GM13976 (cell line): ENCODE measurements at regions not wholly inside any gene's neighbourhood (a gene's known extent, or its start where the extent isn't known, plus 50 kb on each side); places are given as distances from the start of the nearest gene placed in this dataset.

Experiments used
- DNase-seq: peaks from one replicate; pipeline ENCODE4 v3.0.0; 2012; ENCODE audit warnings: low spot score
- in situ Hi-C: fragments of 300-500 bp; cut with MboI; formaldehyde crosslinking; loops from one replicate; pipeline ENCODE4 v1.12.0; 2022; ENCODE audit warnings: low sequenced_read_pairs, mixed read lengths, inconsistent platforms; ENCODE audit not compliant: unreplicated experiment
- TF ChIP-seq, protein P1 (sequence below): IDR thresholded peaks from 2 replicates; pipeline ENCODE4 v1.5.1; 2012; ENCODE audit warnings: borderline replicate concordance, mild to moderate bottlenecking; ENCODE audit not compliant: insufficient read depth; ENCODE audit errors: extremely low read depth, missing control alignments, control extremely low read depth

DNA sequence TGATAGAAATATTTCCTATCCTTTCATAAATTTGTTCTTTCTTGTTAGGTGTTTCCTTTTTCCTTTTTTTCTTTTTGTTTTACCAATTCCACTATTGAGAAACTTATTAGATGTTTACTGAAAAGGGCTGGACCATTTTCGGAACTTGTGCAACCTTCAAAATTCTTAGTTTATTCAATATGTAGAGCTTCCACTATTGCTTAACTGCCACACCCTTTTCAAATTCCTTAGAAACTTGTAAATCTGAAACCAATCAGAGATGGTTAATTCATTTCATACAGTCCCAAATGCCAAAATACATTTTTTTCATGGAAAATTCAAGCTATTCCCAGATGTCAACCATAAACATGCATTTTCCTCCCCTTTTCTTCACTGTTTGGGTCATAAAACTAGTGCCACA, 66.1 kb upstream of the SLC39A8 start:
- TF ChIP-seq, protein P1, sequence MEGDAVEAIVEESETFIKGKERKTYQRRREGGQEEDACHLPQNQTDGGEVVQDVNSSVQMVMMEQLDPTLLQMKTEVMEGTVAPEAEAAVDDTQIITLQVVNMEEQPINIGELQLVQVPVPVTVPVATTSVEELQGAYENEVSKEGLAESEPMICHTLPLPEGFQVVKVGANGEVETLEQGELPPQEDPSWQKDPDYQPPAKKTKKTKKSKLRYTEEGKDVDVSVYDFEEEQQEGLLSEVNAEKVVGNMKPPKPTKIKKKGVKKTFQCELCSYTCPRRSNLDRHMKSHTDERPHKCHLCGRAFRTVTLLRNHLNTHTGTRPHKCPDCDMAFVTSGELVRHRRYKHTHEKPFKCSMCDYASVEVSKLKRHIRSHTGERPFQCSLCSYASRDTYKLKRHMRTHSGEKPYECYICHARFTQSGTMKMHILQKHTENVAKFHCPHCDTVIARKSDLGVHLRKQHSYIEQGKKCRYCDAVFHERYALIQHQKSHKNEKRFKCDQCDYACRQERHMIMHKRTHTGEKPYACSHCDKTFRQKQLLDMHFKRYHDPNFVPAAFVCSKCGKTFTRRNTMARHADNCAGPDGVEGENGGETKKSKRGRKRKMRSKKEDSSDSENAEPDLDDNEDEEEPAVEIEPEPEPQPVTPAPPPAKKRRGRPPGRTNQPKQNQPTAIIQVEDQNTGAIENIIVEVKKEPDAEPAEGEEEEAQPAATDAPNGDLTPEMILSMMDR, result no peak
- DNase-seq, result no peak
- in situ Hi-C loops, result no loop called here

DNA sequence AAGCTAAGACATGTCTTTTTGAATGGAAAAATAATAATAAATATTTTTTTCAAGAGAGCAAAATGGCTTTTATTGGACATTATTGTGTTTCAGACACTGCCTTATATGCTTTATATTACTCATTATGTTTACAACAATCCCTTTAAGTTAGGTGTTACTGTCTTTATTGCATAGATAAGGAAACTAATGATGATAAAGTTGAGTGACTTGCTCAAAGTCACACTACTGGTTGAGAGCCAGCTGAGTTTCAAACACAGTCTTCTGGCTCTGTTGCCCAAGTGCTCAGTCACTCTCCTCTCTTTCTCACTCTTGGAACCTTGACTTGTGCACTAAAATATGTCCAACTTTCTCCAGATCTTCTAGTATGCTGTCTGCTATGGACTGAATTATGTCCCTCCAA, 71.5 kb upstream of the SLC39A8 start:
- in situ Hi-C loops, result no loop called here
- DNase-seq, result no peak
- TF ChIP-seq, protein P1, result no peak

DNA sequence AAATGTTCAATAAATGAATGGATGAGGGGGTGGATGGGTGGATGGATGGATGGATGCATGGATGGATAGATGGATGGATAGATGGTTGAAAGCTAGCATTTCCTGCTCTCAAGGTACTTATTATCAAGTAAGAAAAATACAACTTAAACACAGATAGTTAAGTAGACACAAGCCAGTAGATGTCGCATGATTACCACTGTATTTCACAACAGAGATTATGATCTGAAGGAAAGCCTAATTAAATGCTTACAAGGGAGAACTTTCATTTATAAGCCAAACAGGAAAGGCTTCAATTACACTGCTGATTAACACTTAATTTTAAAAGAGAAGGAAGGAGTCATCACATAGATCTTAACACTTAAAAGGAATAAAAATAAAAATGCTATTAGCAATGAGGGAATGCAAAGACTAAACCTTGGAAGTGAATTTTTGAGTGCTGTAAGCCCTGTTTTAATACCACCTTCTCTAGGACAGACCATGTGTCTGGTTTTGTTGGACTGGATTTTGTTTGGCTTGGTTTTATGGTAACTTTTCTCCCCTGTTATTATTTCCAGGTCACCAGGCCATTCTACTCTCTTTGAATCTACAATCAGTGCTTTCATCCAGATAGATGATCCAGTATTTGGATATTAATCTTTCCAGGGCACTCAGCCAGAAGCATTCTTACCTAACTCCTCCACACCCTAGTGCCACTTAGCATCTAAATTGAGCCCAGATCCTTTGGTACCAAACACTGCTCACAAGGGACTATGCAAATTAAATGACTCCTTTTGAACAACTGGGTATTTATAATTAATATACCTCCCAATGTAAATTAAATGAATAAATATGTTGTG, 75.5 kb upstream of the SLC39A8 start:
- DNase-seq, result no peak
- in situ Hi-C loops, result no loop called here
- TF ChIP-seq, protein P1, result no peak

DNA sequence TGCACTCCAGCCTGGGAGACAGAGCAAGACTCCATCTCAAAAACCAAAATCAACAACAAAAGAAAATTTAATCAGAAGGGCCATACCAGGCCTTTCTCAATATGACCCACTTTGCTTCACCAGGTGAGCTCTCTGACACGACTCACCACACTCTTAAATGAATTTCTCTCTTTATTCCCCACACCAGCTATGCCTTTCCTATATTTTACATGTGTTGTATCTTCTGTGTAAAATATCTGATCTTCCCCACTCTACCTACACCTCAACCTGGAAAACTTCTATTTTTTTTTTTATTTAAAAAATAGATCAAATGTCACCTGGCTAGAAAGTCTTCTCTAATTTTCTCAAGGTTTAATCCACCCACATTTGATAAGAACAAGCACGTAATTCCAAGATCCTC, 77.6 kb upstream of the SLC39A8 start:
- TF ChIP-seq, protein P1, result no peak
- in situ Hi-C loops, result no loop called here

DNA sequence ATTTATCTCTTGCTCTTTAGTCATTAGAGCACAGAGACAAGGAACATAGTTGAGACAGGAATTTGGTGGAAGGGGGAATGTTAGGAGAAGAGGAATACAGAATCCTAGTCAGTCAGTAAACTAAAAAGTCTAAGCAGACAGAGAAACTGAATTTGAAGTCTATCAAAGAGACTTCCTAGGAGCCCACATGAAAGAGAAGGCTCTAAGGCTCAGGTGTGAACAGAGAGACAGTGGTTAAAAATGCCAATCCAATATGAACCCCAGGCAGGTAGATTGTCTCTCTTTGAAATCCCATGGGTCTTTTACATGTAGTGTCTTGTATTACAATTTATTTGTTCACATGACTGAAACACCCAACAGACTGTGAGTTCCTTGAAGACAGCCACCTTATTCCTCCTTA, 77.8 kb upstream of the NFKB1 start:
- in situ Hi-C loops, result no loop called here
- TF ChIP-seq, protein P1, result no peak
- no peak for DNase-seq

More for the DNA sequence above, 77.6 kb upstream of the SLC39A8 start:
- no peak for DNase-seq

DNA sequence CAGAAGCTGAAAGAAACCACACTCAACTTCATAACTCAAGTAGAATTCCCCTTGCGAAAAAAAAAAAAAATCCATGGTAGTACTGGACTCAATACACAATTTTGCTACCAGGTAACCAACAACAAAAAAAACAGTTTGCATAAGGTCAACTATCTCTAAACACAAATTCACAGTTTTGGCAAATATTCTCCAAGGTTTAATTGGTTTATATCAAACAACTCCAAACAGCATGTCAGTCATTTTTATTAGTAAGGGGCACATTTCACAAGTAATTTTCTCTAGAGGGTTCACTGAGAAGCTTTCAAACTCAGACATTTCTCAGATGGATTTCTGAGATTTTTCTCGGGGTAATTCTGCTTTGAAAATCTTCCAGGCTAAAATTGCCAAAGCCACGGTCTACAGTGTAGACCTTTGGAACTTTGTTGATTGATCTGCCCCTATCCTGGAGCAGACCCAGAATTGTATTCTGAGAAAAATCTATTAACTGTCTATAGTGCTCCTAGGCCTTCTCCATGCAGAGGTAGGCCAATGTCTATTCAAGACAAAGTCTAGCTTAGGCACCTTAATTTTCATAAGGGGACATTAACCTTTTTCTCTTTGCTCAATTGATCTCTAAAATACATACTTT, 73.7 kb upstream of the NFKB1 start:
- in situ Hi-C loops, result no loop called here
- TF ChIP-seq, protein P1, result no peak
- no peak for DNase-seq

DNA sequence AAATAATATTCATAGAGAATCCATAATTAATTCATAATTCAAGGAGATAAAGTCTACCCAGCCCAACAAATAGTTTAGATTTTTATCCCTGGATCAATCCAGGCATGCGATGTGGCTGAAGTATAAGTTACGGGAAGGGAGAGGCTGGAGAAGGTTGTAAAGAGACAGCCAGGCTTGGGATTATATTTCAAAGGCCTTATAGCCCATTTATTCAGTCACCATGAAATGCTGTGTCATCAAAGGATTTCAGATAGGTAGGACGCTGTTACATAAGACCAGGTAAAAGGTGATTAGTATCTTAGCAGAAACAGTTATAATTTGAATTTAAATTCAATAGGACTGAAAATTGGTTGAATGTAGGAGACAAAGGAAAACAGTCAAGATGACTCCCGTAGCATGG, 73.0 kb upstream of the NFKB1 start:
- no peak for DNase-seq
- in situ Hi-C loops, result no loop called here
- TF ChIP-seq, protein P1, result no peak
